ENCODE measurements at regions not wholly inside any gene's neighbourhood (a gene's known extent, or its start where the extent isn't known, plus 50 kb on each side); places are given as distances from the start of the nearest gene placed in this dataset.
"Not testable (repeated sequence)": the region's sequence is repeated elsewhere in the genome, so short reads cannot be mapped to it uniquely, and the experiment has no call there.

DNA sequence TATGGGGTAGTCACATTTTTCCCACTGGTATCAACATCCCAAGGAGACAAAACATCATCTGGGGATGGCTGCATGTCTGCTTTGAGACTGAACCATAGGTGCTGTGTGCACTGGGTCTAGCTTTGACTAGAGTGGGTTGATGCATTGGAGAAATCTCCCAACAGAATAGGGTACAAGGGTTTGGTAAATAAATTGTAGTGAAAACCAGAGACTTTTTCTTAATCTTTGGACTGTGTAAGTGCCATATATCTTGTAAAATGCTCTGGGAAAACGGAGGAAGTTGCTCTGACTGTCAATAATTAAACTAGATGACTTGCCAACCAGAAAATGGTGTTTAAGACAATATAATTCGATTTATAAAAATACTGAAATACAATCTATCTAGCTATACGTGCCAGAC lies 1064.0 kb upstream of the SLIT2 start:
- DNase-seq = no peak

DNA sequence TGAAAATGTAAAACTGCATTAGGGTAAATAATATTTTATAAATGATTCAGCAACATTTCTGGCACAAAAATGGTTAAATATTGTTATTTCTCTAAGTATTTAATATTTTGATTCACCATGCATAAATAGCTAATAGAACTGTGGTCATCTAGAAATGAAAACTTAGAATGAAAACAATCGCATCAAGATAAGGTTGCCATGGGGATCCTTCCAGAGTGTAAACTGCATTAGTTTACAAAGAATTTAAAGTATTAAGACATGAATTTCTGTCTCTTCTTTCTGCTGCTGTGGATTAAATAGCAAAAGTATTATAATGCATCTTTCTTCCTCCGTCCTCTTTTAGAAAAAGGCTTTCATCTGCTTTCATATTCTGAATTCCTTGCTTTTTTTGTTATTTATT lies 1064.6 kb upstream of the SLIT2 start:
- DNase-seq = no peak

DNA sequence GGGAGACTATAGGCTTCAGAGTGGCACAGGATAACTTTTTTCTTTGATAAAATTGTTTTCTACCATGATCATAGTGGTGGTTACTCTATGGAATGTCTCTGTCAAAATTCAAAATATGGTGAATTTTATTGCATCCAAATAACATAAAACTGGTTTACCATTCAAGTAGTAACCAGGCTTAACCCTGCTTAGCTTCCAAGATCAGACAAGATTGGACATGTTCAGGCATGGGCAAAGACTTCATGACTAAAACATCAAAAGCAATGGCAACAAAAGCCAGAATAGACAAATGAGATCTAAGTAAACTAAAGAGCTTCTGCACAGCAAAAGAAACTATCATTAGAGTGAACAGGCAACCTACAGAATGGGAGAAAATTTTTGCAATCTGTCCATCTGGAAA lies 1070.1 kb upstream of the SLIT2 start:
- DNase-seq = not testable (repeated sequence)

DNA sequence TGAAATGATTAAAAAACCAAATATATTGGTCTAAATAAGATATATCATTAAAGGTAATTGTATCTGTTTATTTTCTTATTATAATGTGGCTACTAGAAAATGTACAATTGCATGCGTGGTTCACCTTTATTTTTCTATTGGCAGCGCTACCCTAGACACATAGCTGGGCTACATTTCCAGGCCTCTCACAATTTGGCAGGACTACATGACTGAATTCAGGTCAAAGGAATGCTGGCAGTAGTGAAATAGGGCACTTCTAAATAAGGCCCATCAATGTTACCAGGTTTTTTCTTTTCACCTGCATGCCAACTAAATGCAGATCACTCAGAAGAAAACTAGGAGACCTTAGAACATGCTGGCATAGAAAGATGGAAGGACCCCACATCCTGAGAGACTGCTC lies 1072.9 kb upstream of the SLIT2 start:
- DNase-seq = no peak

DNA sequence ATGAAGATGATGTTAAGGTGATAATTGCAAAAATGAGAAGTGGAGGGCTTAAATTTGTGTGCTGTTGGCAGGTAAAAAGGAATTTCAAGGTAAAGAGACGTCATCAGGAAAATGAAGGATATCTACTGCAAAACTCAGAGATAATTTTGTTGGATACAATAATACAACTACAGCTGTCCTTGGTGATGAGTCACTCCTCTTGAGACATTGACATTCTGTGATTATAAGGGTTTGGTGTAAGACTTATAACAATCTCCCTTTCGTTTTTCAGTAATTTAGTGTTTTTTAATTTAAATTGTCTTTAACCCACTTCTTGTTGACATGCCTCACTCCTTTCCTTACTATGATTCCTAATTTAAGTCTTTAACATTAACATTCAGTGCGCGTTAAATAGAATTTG lies 1074.1 kb upstream of the SLIT2 start:
- DNase-seq = no peak

DNA sequence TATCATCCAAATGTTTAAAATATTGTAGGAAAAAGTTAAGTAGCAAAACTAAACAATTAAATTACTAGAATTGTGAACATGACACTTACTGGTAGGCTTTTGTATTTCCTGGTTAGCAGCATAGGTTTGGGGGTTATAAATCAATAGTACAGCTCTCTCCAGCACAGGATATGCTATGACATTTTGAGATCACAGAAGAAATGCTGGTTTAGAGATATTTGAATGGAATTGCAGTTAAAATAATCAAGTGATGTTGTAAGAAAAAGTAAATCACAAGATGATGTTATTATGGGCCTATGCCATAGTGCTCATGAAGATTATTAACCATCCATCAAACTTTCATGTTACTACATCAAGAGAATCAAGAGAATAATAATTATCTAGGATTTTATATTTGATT lies 1079.9 kb upstream of the SLIT2 start:
- no peak for DNase-seq

DNA sequence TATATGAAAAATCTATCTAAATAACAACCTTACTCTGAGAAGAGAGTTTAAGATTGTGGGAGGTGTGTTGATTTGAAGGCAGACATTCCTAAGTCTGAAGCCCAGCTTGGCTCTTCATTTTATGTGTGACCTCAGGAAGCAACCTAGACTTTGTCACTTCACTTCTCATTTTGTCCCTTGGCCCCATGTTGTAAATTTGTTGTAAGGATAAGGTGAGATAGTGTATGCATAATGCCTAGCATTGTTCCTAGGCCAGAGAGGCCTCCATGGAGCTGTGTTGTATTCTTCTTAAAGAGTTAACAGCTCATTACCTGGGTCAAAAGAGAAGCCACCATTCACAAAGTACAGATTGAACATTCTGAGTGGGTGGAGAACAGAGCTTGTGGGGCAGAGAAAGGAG lies 1084.4 kb upstream of the SLIT2 start:
- no peak for DNase-seq

DNA sequence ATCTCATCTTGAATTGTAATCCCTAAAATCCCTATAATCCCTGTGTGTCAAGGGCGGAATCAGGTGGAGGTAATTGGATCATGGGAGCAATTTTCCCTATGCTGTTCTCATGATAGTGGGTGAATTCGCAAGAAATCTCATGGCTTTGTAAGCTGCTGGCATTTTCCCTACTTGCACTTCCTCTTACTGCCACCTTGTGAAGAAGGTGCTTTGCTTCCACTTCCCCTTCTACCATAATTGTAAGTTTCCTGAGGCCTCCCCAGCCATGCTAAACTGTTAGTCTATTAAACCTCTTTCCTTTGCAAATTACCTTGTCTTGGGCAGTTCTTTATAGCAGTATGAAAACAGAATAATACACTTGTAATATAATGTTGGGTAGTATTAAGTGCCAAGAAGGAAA lies 1087.4 kb upstream of the SLIT2 start:
- DNase-seq = no peak

DNA sequence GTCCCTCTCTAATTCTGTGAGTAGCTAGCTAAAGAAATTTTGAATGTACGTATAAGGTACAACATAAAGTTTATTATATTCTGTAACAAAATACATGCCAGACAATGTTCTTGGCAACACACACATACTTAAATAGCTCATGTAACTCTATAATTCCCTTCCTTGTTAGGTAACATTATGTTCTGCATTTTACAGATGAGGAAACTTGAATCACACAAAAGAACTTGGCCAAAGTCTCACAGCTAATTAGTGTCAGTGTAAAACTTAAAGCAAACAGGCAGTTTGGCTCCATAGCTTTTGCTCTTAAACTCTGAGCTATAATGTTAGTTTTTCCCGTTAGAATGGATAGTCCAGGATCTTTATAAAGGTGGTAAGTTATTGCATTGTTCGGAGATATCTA lies 1091.8 kb upstream of the SLIT2 start:
- no peak for DNase-seq

DNA sequence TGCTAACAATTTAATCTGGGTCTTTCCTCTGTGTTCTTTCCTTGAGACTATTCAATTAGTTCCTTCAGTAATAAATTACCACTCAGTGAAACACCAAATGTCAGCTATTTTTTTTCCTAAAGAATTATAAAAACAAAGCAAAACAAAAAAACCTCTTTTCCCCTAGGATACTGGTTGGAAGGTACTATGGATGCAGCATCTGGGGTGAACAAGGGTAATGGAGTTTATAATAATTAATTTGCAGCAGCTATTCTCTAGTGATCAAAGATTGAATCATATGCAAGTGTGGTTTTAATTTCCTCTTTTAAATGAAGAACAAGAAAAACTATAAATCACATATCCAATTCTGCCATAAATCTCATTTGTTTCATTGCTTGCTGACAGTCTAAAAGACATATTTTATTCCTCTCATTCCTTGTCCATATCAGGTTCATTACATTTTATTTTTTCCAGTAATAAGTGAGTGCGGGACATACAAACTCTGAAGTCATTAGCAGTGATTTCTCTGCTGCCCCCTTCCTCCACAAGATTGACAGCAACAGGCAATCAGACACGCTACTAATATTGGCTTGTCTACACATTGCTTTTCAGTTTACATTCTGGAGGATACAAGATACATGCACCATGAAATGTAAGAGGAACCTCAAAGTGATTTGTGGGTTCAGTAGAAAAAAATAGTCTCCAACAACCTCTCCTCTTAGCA lies 1093.4 kb upstream of the SLIT2 start:
- DNase-seq = no peak

DNA sequence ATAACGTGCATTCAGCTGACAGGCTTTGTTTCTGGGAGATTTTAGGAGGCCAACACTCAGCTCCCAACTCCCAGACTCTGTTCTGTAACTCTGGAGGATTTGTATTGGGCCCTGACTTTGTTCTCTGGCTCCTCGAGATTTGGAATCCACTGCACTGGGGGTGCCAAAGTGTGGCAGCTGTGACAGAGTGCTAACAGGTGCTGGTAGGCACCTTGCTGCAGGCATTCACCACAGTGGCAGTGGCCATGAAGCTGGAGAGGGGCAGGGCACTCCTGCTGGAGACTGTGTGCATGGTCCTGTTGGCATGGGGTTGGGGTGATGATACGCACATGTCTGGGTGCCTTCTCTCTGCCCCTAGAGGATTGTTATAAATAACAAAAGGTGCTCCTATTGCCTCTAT lies 1094.9 kb upstream of the SLIT2 start:
- DNase-seq = no peak

DNA sequence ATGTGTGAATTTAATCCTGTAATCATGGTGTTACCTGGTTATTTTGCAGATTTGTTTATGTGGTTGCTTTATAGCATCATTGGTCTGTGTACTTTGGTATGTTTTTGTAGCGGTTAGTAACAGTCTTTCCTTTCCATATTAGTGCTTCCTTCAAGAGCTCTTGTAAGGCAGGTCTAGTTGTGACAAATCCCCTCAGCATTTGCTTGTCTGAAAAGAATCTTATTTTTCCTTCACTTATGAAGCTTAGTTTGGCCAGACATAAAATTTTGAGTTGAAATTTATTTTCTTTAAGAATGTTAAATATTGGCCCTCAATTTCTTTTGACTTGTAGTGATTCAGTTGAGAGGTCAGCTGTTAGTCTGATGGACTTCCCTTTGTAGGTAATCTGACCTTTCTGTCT lies 1096.1 kb upstream of the SLIT2 start:
- DNase-seq = no peak

DNA sequence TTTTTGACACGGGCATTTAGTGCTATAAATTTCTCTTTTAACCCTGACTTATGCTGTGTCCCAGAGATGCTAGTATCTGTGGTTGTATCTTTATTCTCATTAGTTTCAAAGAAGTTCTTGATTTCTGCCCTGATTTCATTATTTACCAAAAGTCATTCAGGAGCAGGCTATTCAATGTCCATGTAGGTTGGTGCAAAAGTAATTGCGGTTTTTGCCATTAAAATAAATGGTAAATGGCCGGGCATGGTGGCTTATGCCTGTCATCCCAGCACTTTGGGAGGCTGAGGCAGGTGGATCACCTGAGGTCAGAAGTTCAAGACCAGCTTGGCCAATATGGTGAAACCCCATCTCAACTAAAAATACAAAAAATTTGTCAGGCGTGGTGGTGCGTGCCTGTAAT lies 1097.4 kb upstream of the SLIT2 start:
- not testable (repeated sequence) for DNase-seq

DNA sequence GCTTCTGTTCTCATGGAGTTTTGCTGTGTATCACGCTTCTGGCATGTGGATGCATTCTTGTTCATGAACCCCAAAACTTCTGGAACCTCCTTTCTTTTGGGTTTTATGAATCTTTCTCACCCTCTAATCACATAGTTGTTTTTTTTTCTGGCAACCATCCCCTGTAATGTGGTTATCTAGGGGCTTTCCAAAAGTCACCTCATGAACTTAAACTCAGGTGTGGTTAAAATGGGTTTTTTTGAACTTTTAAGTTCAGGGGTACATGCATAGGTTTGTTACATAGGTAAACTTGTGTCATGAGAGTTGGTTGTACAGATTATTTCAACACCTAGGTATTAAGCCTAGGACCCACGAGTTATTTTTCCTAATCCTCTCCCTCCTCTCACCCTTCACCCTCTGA lies 1099.4 kb upstream of the SLIT2 start:
- DNase-seq = no peak

DNA sequence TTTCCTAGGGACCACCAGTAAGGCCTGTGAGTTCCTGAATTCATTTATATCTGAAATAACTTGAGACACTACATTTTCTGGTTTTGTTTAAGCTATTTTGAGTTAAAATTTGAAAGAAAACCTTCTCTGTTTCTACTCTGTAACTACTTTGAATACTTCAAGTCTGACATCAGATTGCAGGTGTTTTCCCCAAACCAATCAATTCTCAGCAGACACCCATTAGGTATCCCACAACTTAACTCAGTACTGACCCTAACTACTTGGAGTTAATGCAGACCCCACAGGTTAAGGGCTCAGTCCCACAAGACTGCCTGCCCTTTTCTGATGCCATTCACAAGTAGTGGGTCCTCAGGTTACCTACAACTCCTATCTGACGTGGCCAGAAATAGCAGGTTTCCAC lies 1100.0 kb upstream of the SLIT2 start:
- no peak for DNase-seq

DNA sequence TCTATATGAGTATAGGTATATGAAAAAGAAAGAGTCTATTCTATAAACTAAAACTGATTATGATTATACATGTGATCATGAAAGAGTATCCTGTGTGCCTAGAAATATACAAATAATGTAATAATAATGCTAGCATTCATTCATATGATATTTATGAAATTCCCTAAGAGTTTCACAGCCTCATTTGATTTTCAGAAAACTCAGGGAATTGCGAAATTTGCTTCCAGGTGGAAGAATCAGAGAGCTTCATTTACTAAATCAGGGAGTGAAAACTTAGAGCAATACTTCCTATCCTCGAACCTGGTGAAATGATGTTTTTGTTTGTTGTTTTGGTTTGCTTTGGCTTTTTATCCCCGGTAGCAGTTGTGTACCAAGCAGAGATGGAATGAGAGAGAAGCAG lies 1105.7 kb upstream of the SLIT2 start:
- DNase-seq = no peak

DNA sequence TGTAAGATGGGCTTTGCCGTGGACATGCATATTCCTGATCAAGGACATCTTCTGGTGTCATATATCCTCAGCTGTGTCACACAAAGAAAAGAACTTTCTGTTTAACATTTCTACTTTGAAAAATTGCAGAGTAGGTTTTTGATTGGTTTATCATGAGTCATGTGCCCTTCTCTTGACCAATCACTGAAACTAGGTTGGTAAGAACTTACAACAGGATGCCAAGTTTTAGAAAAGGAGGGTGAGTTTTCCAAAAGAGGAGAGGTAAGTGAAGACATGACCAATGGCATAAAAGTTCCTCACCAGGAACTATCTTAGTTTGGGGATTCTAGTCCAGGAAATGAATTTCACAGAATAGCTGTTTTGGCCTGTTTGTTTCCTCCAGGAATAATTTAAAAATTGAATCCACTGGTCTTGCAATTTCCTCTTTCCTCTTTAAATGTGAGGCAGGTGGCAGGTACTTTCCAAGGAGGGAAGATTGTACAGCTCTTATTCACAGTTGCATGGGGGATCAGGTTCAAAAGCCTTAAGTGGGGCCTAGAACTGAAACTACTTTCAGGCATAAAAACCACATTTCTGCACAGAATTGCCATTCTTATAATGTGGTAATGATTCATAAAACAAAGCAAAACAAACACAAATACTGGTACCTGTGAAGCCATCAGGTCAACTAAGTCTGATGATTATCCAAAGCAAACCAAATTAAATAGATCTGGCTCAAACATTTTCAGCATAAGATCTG lies 1114.5 kb upstream of the LCORL start:
- DNase-seq = no peak

DNA sequence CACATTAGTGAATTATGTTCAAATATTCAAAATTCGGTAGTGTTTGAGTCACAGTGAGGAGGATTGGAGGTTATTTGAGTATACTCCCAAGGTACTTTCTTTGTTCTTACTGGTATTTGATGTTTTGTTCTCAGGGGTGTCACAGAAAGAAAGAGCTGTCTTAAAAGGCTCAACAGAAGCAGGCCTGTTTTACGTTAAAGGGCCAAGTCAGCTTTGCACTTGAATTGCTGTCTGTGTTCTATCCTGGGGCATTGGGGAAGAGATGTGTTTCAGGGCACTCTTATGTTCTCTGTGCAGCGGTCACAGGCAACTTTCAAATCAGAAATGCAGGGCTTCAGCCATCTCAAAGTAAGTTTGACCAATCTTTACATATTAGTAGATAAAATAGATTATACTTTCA lies 1113.1 kb upstream of the LCORL start:
- DNase-seq = no peak

DNA sequence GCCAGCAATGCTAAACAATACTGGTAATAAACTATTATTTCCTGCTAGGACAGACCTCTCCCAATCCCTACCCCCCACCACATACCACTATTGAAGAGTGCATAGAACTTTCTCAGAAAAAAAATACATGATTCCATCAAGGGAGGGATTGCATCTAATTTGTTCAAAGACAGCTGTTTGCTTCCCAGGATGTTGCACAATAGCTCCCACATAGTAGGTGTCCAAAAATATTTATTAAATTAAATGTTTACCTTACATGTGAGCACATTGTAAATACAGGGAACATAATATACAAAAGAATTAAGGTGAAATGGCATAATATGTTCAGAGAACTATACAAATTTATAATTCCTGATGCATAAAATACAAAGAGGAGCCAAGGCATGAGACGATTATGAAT lies 1111.8 kb upstream of the LCORL start:
- DNase-seq = no peak

DNA sequence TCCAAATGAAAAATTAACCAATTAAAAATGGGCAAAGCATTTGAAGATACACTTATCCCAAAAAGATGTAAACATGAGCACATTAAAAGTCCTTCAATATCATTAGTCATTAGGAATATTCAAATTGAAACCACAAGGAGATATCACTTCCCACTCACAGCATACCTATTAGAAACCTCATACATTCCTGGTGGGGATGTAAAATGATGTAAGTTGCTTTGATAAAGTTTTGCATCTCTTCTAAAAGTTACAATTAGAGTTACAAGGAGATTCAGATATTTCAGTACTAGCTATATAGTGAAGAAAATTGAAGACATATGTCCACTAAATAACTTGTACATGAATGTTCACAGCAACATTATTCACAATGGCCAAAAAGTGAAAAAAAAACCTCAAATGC lies 1109.3 kb upstream of the LCORL start:
- no peak for DNase-seq

DNA sequence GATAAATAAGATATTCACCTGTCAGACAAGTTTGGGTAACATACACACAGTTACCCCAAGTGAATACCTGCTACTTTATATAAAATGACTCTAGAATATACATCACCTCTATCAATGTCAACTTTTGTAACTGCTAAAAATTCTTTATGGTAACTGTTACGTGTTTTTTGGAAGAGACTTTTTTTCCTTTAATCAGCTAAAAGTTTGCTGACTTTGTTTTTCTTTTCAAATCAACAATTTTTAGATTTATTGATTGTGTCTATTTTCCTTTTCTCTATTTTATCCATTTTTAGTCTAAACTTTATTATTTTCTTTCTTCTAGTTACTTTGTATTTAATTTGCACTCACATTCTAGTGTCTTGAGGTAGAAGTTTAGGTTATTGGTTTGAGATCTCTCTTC lies 1106.6 kb upstream of the LCORL start:
- DNase-seq = no peak

DNA sequence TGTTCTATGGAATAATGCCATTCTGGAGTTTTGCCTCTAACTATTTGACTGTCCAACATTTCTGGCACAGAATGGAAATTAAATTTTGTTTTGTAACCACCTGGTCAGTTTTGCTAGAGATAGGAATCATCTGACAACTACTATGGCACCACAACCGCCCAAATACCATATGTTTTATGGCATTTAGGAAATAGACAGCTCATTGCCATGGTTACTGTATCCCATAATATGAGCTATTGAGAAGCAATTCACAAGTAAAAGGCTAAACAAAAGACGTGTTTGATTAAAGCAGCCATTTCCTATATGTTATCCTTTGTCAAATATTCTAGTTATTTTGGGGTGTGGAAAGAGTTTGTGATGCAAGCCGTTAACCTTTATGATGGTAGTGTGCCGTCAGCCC lies 1105.3 kb upstream of the LCORL start:
- no peak for DNase-seq

DNA sequence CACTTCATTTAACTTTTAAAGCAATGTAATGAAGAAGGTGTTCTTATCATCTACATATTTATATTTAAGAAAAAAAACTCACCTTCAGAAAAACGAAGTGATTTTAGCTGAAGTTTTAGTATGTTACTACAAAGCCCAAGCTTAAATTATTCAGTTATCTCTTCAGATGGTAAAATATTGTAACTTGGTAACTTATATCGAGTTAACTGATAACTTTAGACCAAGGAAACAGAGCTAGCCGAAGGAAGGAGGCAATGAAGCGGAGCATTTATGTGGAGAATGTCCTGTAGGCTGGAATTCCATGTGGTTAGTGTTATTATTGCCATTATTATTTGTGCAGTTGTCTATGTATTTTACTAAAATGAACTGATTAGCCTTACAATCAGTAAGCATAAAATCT lies 1102.1 kb upstream of the LCORL start:
- DNase-seq = no peak

DNA sequence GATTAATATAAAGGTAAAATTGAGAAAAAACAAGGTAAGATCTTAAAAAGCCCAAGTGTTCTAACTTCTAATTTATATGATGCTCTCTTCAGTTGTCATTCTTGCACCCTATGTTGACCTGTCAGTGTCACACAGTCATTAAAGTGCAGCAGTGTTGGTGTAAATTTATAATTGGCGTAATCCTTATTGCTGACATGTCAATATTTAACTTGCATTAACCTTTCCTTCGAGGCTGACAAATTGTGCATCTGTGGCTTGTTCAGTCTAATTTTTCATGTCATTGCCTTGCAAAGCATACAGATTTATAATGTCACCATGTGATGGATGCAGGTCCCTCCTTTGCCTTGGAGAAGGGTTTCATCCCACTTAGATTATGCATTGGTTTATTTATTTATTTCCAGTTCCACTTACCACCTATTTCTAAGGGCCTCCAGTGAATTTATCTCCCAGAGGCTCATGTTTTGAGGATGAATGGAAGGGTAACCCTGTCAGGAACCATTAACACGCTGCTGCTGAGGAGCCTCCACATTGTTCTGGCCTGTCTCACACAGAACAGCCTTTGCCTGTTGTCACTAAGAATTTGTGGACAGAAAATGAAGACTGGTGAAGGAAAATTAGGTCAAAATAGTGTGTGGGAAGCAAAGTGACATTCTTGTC lies 1098.5 kb upstream of the LCORL start:
- DNase-seq = no peak

Measured in CD4-positive, alpha-beta T cell treated with Interleukin-17A for 4 hours (primary cell).